Tongue (tissue), 1 donor: ENCODE measurements at regions not wholly inside any gene's neighbourhood (a gene's known extent, or its start where the extent isn't known, plus 50 kb on each side); places are given as distances from the start of the nearest gene placed in this dataset.
A peak's percentile ranks its signal among the peaks of the same experiment; 100 is the strongest.

ENCODE experiments used
- DNase-seq: peaks from one replicate; pipeline ENCODE4 v3.0.0-alpha.2; 2015

DNA sequence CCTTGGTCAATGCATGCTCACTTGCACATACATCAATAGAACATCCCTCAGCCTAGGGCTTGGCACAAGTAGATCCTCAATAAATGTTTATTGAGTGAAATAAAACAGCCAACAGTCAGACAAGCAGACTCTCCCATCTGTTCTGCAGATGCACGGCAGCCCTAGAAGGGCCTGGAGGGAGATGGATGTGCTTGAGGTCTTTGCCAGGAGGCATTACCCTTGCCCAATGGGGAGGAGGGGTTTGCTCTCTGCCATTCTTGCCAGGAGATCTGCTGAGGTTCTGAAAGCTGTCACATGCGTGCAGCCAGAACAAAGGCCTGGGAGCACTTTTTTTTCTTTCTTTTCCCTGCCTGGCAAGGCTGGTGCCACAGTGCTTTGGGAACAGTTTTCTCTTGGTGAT is 349.3 kb upstream of the THRB start:
- peak; percentile 35 for DNase-seq

DNA sequence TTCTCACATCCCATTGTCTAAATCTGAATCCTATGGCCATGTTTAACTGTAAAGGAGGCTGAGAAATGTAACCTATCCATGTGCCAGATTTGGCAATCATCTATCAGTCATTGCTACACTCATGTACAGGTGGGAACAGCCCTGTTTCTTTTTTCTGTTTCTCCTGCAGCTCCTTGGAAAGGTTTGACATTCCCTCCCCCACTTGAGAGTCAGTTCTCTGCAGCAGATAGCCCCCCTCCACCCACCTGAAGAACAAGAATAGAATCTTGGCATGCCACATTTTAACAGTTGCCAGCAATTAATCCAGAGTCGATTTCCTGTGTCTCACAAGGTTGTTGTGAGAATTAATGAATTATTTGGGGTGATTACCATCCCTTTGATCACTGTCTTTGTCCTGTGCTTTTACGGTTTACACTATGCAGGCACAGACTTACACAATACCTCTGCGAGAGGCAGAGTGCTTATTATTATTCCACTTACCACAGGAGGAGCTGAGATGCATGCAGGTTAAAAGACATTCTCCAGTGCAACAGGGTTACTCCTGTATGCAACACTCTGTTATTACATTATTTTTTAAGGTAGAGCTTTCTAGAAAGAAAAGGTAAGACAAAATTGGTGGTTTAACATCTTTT is 351.0 kb upstream of the THRB start:
- no peak for DNase-seq

DNA sequence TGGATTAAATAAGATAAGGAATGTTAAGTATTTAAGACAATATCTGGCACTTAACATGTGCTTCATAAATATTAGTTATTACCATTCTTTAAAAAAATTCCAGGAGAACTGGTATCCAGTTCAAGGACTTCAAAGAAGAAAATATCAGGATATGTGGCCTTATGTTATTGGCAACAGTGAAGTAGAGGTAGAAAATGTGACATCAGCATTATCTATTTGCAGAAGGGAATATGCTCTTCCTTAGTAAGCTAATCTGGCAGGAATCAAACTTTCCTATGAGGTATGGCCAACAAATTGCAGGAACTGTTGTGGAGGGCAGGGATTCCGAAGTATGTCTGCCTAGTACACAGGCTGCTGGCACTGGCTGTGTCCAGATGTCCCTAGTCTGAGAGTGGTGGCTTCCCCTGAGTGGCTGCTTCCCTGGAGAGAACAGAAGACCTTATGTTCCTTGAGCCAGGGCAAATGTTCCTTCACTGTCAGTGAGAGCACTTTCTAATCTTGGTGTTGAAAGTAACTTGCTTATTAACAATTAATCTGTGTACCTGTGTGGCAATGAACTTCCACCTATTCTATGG is 351.7 kb upstream of the THRB start:
- no peak for DNase-seq

DNA sequence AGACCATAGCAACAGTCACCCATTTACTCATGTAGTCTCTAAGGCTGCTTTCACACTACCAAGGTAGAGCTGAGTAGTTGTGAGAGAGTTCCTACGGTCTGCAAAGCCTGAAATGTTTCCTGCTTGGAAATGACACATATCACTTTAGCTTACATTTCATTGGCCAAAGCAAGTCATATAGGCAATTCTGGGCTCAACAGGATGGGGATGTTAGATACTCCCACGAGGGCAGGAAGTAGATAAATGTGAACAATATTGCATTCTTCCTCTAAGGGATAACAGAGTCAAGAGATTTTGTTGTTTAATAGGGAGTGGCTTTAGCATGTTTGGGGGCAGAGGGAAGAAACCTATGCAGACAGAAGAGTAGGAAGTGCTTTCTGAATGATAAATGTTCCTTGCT is 355.6 kb upstream of the THRB start:
- no peak for DNase-seq

- peak; percentile 12 for DNase-seq
Observed at GRCh38 chr3:24853685-24854490, 359.2 kb upstream of the THRB start.

DNA sequence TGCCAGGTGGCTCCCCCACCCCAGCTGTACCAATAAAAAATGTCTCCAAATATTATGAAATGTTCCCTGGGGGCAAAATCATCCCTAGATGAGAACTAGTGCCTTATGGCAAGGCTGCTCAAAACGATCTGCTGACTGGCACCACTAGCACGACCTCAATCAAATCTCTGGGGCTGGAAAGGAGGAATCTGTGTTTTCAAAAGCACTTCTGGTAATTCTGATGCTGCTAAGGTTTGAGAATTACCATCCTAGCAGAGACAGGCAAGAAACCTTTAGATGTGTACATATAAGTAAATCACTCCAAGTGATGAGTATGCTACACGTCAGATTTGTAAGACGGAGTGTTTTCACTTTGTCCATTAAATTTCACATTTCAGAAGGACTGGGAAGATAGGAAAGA is 360.1 kb upstream of the THRB start:
- no peak for DNase-seq

DNA sequence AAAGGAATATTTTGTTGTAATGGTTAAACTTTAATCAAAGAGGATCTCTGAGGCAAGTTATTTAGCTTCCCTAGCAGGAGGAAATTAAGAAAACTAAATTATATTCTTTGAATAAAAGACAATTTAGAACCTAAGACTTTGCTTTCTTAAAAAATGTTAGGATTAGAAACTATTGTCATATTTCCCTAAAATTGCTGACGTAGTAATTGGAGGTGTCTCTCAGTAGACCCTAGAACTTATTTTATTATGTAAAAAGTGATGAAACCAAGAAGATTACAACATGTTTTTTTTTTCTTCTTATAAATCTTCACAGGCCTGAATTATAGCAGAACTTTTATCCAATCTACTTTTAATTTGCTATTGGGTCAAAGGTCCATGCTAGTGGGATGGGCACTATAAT is 363.3 kb upstream of the THRB start:
- DNase-seq = no peak

DNA sequence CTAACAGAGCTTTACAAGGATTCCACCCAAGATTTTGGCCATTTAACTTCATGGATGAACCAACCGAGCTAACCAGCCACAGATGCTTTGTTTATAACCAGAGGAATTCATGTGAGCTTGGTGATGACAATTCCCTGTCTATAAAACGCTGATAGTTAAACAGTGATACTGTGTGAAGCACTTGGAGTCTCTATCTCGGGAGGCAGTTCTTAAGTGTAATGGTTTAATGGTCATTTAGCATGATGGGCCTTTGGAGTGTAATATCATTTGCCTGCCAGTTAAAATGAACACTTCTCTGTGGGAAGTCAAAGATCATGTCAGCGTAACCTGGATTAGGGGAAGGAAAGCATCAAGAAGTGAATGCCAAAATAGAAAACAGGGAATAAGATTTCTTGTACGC is 368.6 kb upstream of the THRB start:
- DNase-seq = no peak

- DNase-seq = no peak
Observed at GRCh38 chr3:24867783-24868182, 373.1 kb upstream of the THRB start.

DNA sequence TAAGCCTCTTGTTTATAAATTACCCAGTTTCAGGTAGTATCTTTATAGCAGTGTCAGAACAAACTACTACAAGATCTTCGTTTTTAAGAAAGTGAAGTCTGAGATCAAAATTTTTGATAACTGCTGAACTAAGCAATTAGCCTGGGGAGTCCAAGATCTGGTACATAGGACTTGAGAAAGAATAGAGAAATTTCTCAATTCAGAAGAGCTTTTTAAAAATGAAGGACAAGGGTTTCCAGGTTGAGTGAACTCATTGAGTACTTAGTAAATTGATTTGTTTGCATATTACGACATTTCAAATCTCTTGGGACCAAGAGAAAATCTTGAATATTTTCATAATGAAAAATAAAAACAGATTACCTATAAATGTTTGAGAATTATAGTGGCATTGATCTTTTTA is 386.6 kb upstream of the THRB start:
- DNase-seq = no peak

DNA sequence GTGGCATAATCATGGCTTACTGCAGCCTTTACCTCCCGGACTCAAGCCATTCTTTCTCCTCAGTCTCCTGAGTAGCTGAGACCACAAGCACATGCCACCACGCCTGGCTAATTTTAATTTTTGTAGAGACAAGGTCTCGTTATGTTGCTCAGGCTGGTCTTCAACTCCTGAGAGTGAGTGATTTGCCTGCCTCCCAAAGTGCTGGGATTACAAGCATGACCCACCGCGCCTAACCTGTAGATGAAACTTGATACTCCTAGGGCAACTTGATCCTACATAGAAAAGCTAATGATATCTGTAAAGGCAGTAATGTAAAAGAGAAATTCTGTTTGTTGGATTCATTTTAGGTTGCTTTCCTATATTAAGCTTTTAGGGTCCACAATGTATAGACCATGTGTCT is 391.9 kb upstream of the THRB start:
- no peak for DNase-seq

DNA sequence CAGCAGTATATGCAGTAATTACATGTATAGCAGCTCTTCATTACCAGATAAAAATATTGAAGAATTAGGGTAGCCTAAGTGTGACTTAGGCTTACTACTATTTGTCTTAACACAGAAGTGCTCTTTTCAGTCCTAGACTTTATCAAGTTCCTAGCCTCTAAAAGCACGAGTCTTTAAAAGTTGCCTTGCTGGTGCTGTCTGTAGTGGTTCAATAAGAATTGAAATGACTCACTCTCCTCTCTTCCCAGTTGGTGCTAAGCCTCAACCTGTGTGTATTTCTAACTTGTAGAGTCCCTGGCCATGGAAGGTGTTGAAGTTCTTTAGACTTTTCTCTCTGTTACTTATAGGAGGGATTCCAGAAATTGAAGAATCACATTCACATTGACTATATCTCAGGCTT is 395.4 kb upstream of the THRB start:
- no peak for DNase-seq

GRCh38 chr3:24899373-24899772 is 404.7 kb upstream of the THRB start:
- DNase-seq = no peak

DNA sequence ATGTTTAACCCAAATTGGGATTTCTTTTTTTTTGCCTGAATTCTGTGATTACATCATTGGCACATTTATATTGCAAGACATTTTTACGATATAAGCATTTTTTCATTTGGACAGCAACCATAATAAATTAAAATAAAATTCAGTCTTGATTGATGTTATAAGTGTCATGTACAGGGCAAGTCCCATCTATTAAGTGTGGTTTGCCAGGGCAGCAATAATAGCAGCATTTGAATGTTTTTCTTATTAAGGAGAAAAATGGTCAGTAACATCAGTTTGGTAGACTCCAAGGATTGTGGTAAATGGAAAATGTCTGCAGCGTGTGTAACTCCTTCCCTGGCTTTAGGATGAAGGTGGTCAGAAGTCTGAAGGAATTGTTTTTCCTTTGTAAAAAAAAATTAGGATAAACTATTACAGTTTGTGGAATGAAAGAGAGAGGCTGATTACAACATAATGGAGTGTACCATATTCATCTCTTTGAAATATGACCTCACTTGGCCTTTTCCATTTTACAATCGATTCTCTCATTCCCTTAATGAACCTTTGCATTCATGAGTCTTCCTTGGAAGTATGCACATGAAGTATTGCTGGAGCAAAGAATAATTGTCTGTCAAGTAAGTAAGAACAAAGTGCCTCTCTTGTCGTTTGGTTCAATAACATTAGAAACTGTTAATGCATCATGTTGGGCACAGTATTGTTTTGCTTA is 405.4 kb upstream of the THRB start:
- DNase-seq = no peak

- no peak for DNase-seq
Observed at GRCh38 chr3:24905266-24905665, 410.6 kb upstream of the THRB start.

GRCh38 chr3:24907106-24907505 is 412.5 kb upstream of the THRB start:
- DNase-seq = no peak

DNA sequence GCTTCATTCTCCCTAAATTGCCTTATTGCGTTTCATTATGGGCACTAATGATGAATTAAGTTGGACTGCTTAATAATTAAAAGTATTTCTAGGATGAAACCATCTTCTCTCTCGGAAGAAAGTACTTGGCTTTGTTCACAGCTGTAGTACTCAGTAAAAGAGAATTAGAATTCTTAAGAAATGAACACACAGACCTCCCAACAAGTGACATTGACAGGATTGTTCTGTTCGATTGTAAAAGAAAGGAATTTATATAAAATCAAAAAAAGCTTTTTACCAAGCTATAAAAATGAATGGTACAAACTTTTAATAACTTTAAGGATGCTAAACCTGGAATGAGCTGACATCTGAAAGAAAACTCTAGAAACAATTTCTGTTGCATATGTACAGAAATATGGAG is 416.4 kb upstream of the THRB start:
- no peak for DNase-seq

GRCh38 chr3:24915639-24916038 is 421.0 kb upstream of the THRB start:
- DNase-seq = no peak

DNA sequence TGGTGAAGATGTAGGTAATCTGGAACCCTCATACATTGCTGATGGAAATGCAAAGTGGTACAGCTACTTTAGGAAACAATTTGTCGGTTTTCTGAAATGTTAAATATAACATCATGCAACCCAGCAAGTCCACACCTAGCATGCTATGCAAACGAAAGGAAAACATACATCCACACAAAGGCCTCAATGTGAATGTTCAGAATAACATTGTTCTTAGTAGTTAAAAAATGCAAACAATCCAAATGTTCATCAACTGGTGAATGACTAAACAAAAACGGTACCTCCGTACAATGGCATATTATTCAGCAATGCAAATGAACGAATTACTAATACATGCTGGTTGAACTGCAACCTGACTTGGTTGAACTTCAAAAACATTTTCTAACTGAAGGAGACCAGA is 423.3 kb upstream of the THRB start:
- DNase-seq = no peak

DNA sequence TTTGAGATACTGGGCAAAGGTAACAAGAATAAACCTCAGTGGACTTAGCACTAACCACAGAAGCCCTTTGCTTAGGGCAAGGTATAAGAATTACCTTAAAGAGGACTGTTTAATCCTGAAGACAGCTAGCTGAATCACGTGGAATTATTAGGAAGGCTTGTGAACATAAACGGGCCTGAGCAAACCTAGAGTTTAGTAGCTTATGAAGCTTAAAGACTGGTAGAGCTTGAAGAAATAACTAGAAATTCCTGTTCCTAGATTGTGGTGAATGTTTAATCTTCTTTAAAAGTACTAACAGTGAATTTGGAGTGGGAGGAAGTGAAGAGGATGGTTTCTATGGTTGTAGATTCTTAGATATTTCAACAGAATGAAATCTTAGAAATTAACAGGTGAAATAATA is 428.9 kb upstream of the THRB start:
- DNase-seq = peak; percentile 43

DNA sequence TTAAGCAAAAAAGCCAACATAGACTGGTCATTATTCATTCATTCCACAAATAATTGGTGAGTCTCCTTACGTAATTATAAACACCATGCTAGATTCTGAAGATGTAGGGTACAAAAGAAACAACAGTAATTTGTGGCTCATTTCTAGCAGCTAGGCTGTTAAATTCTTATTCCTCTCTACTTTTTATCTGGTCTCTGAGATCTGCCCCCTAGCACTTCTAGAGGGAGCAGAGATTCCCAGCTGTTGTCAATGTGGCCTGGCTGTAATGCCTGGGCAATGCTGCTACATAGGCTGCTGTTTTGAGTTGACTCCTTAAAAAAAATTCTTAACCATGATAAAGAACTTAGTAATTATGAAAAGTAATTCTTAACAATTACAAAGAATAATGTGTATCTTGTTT is 434.9 kb upstream of the THRB start:
- peak; percentile 12 for DNase-seq

DNA sequence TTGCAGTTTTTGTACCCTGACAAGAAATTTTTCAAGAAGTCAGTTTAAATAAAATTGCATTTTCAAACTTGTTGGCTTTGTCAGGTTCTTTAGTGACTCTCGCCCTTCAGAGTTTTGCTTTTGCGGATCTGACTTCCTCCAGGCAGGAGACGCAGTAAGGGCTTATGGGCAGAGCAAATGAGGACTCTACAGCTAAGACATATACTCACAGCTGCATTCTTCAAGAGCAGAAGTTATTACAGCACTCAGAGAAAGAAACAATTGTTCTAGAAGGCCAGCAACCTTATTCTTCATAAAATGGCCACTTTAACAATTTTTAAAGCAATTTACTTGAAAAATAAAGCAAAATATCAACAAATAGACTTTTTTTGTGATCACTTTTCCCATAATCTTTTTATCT is 438.8 kb upstream of the THRB start:
- DNase-seq = peak; percentile 46

DNA sequence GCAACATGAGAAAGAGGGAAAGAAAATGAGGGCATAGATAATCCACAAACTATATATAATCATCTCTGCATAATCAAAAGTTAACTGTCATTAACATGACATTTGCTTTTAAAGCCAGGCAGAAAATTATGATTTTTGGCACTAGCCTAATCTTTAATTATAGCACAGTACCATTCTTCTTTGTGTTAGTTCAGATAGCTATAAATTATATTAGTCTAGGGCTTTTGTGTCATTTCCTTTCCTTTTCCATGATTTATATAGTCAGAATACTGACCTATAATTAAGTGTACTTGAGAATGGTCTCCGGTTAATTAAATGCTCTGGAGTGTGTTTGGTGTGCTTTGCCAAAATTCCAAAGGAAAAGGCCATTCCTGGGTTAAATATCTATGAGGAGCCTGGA is 441.9 kb upstream of the THRB start:
- no peak for DNase-seq
